Trophoblast cell (in vitro differentiated cells and primary cell): ENCODE measurements at regions not wholly inside any gene's neighbourhood (a gene's known extent, or its start where the extent isn't known, plus 50 kb on each side); places are given as distances from the start of the nearest gene placed in this dataset.
A peak's percentile ranks its signal among the peaks of the same experiment; 100 is the strongest.

Experiments used
- DNase-seq, 2 donors: peaks; one replicate each; pipeline ENCODE4 v3.0.0-alpha.2; 2016
- H2AFZ ChIP-seq: 2 replicates; pipeline ENCODE4 v1.6.1; 2013; ENCODE audit warnings: low read length, moderate library complexity, mild to moderate bottlenecking; ENCODE audit not compliant: insufficient read depth, poor library complexity
- H2AK5ac ChIP-seq: 2 replicates; pipeline ENCODE4 v1.6.1; 2013; ENCODE audit warnings: mild to moderate bottlenecking, low read length
- H2BK120ac ChIP-seq: 2 replicates; pipeline ENCODE4 v1.6.1; 2013; ENCODE audit warnings: low read length, mild to moderate bottlenecking, moderate library complexity; ENCODE audit not compliant: insufficient read depth, poor library complexity
- H2BK12ac ChIP-seq: 2 replicates; pipeline ENCODE4 v1.6.1; 2013; ENCODE audit warnings: mild to moderate bottlenecking, low read length, moderate library complexity
- H2BK5ac ChIP-seq: 2 replicates; pipeline ENCODE4 v1.6.1; 2013; ENCODE audit warnings: low read length, low read depth, moderate library complexity, mild to moderate bottlenecking; ENCODE audit not compliant: poor library complexity
- H3K14ac ChIP-seq: 2 replicates; pipeline ENCODE4 v1.6.1; 2013; ENCODE audit warnings: mild to moderate bottlenecking, low read length
- H3K18ac ChIP-seq: 2 replicates; pipeline ENCODE4 v1.6.1; 2013; ENCODE audit warnings: mild to moderate bottlenecking, low read length
- H3K23ac ChIP-seq: 2 replicates; pipeline ENCODE4 v1.6.1; 2013; ENCODE audit warnings: low read length
- H3K27ac ChIP-seq: 2 replicates; pipeline ENCODE4 v1.5.1; 2013; ENCODE audit warnings: low read depth, mild to moderate bottlenecking, inconsistent platforms, low read length, moderate library complexity
- H3K27me3 ChIP-seq: 2 replicates; pipeline ENCODE4 v1.6.1; 2013; ENCODE audit warnings: inconsistent platforms, mild to moderate bottlenecking, low read length, moderate library complexity; ENCODE audit not compliant: insufficient read depth
- H3K36me3 ChIP-seq, 2 experiments: 1 replicate in 1 of 2; 2 replicates in 1 of 2; pipeline ENCODE4 v1.6.1; 2013; ENCODE audit warnings: low read length in 2 of 2, mild to moderate bottlenecking in 2 of 2, moderate library complexity in 1 of 2; ENCODE audit not compliant: insufficient read depth in 2 of 2, control insufficient read depth in 1 of 2
- H3K4ac ChIP-seq: 2 replicates; pipeline ENCODE4 v1.6.1; 2013; ENCODE audit warnings: low read depth, mild to moderate bottlenecking, low read length, moderate library complexity
- H3K4me1 ChIP-seq, 2 experiments: 1 replicate in 1 of 2; 2 replicates in 1 of 2; pipeline ENCODE4 v1.6.1; 2013; ENCODE audit warnings: low read length in 2 of 2, mild to moderate bottlenecking in 2 of 2, moderate library complexity in 1 of 2; ENCODE audit not compliant: insufficient read depth in 2 of 2, control insufficient read depth in 1 of 2
- H3K4me2 ChIP-seq: 2 replicates; pipeline ENCODE4 v1.6.1; 2013; ENCODE audit warnings: inconsistent platforms, mild to moderate bottlenecking, low read length, moderate library complexity
- H3K4me3 ChIP-seq: 2 replicates; pipeline ENCODE4 v1.5.1; 2013; ENCODE audit warnings: mild to moderate bottlenecking, low read depth, low read length, inconsistent platforms
- H3K79me1 ChIP-seq: one replicate; pipeline ENCODE4 v1.6.1; 2013; ENCODE audit warnings: low read length
- H3K79me2 ChIP-seq: 2 replicates; pipeline ENCODE4 v1.6.1; 2013; ENCODE audit warnings: low read length, mild to moderate bottlenecking; ENCODE audit not compliant: control insufficient read depth, insufficient read depth, poor library complexity
- H3K9ac ChIP-seq: 2 replicates; pipeline ENCODE4 v1.6.1; 2013; ENCODE audit warnings: mild to moderate bottlenecking, low read length
- H3K9me3 ChIP-seq: 2 replicates; pipeline ENCODE4 v1.6.1; 2013; ENCODE audit warnings: low read depth, mild to moderate bottlenecking, control low read depth, inconsistent platforms, low read length; ENCODE audit not compliant: insufficient read depth
- H4K12ac ChIP-seq: 2 replicates; pipeline ENCODE4 v1.6.1; 2013; ENCODE audit warnings: low read depth, mild to moderate bottlenecking, low read length, moderate library complexity
- H4K8ac ChIP-seq: 2 replicates; pipeline ENCODE4 v1.6.1; 2013; ENCODE audit warnings: low read depth, mild to moderate bottlenecking, low read length, moderate library complexity
- H4K91ac ChIP-seq: one replicate; pipeline ENCODE4 v1.6.1; 2013; ENCODE audit warnings: low read depth, mild to moderate bottlenecking, low read length, moderate library complexity
- WGBS: extraction: QIAGEN DNeasy Blood & Tissue Kit; methylation state at CpG from one replicate; pipeline ENCODE4 v1.1.7; 2013; ENCODE audit warnings: missing lambda C conversion rate; ENCODE audit not compliant: insufficient read length, insufficient coverage; ENCODE audit errors: extremely low coverage; 5-methylcytosine and 5-hydroxymethylcytosine counted together

GRCh38 chr2:226623587-226624368, 175.8 kb downstream of the IRS1 start:
- Histone ChIP-seq H2AK5ac (no peak overlapping the region), H2BK5ac (no peak overlapping the region), H4K91ac (no peak overlapping the region), H2BK12ac (no peak overlapping the region), H3K18ac (no peak overlapping the region), H3K79me1 (no peaks in the 10 kb centered on the region), H3K23ac (no peak overlapping the region), H3K36me3 (no peaks in the 10 kb centered on the region), H3K27ac (no peak overlapping the region), H4K12ac (no peak overlapping the region), H3K4me1 (peaks cover 0 to 4% of the 10 kb centered on the region in 2 experiments), H4K8ac (no peak overlapping the region), H3K9me3 (no peaks in the 10 kb centered on the region), H2AFZ (no peak overlapping the region), H3K4ac (no peak overlapping the region), H3K14ac (no peak overlapping the region), H3K4me3 (peak overlapping the region; percentile 32), H3K27me3 (no peaks in the 10 kb centered on the region), H2BK120ac (no peak overlapping the region), H3K4me2 (no peak overlapping the region), H3K9ac (no peak overlapping the region), H3K79me2 (no peaks in the 10 kb centered on the region)
- no CpG with 5 or more reads among the region's 13 CpGs for WGBS
- DNase-seq, result no peak

GRCh38 chr2:226622484-226622883, 177.1 kb downstream of the IRS1 start:
- no peaks in the 10 kb centered on the region for H3K27me3 ChIP-seq
- H4K91ac ChIP-seq, result no peak overlapping the region
- no peak overlapping the region for H3K23ac ChIP-seq
- no peak overlapping the region for H3K9ac ChIP-seq
- WGBS, result no CpG with 5 or more reads among the region's 2 CpGs
- no peak overlapping the region for H3K4ac ChIP-seq
- no peak overlapping the region for H3K27ac ChIP-seq
- no peak overlapping the region for H3K4me3 ChIP-seq
- H2BK12ac ChIP-seq, result no peak overlapping the region
- H3K79me2 ChIP-seq, result no peaks in the 10 kb centered on the region
- H2BK5ac ChIP-seq, result no peak overlapping the region
- no peak overlapping the region for H3K18ac ChIP-seq
- peak in 1 of 2 donors; percentile 15 for DNase-seq
- H3K14ac ChIP-seq, result no peak overlapping the region
- H3K9me3 ChIP-seq, result no peaks in the 10 kb centered on the region
- H3K4me1 ChIP-seq, result peaks cover 0 to 4% of the 10 kb centered on the region in 2 experiments
- H3K79me1 ChIP-seq, result no peaks in the 10 kb centered on the region
- no peak overlapping the region for H2AK5ac ChIP-seq
- no peak overlapping the region for H4K12ac ChIP-seq
- H3K36me3 ChIP-seq, result no peaks in the 10 kb centered on the region
- no peak overlapping the region for H4K8ac ChIP-seq
- H3K4me2 ChIP-seq, result no peak overlapping the region
- H2AFZ ChIP-seq, result no peak overlapping the region
- no peak overlapping the region for H2BK120ac ChIP-seq

GRCh38 chr2:226620176-226620575, 179.4 kb downstream of the IRS1 start:
- Histone ChIP-seq H3K79me1 (no peaks in the 10 kb centered on the region), H3K23ac (no peak overlapping the region), H3K14ac (no peak overlapping the region), H3K4ac (no peak overlapping the region), H2BK5ac (no peak overlapping the region), H2BK120ac (no peak overlapping the region), H3K18ac (no peak overlapping the region), H2BK12ac (no peak overlapping the region), H2AK5ac (no peak overlapping the region), H4K12ac (no peak overlapping the region), H3K9me3 (no peaks in the 10 kb centered on the region), H3K27ac (no peak overlapping the region), H4K91ac (no peak overlapping the region), H4K8ac (no peak overlapping the region), H3K27me3 (no peaks in the 10 kb centered on the region), H3K36me3 (no peaks in the 10 kb centered on the region), H3K4me2 (no peak overlapping the region), H3K79me2 (no peaks in the 10 kb centered on the region), H2AFZ (no peak overlapping the region), H3K9ac (no peak overlapping the region), H3K4me1 (peaks cover 0 to 2% of the 10 kb centered on the region in 2 experiments), H3K4me3 (no peak overlapping the region)
- no peak for DNase-seq
- no CpG with 5 or more reads among the region's 3 CpGs for WGBS

- H3K4me3 ChIP-seq, result no peak overlapping the region
- no peak overlapping the region for H3K18ac ChIP-seq
- H2AK5ac ChIP-seq, result no peak overlapping the region
- no peak overlapping the region for H2BK5ac ChIP-seq
- no peaks in the 10 kb centered on the region for H3K79me1 ChIP-seq
- no peak overlapping the region for H3K9ac ChIP-seq
- H3K4me2 ChIP-seq, result no peak overlapping the region
- no peak overlapping the region for H3K14ac ChIP-seq
- H2BK12ac ChIP-seq, result no peak overlapping the region
- DNase-seq, result no peak
- H4K12ac ChIP-seq, result no peak overlapping the region
- WGBS, result no CpG with 5 or more reads among the region's 3 CpGs
- no peaks in the 10 kb centered on the region for H3K27me3 ChIP-seq
- no peak overlapping the region for H2AFZ ChIP-seq
- H3K79me2 ChIP-seq, result no peaks in the 10 kb centered on the region
- H2BK120ac ChIP-seq, result no peak overlapping the region
- H3K4ac ChIP-seq, result no peak overlapping the region
- H3K4me1 ChIP-seq, result peaks cover 0 to 2% of the 10 kb centered on the region in 2 experiments
- no peak overlapping the region for H3K27ac ChIP-seq
- no peak overlapping the region for H4K8ac ChIP-seq
- no peak overlapping the region for H3K23ac ChIP-seq
- H4K91ac ChIP-seq, result no peak overlapping the region
- H3K36me3 ChIP-seq, result no peaks in the 10 kb centered on the region
- no peaks in the 10 kb centered on the region for H3K9me3 ChIP-seq
Observed at GRCh38 chr2:226619707-226620106, 179.9 kb downstream of the IRS1 start.
